ENCODE measurements at regions not wholly inside any gene's neighbourhood (a gene's known extent, or its start where the extent isn't known, plus 50 kb on each side); places are given as distances from the start of the nearest gene placed in this dataset.

GRCh38 chr4:10810411-10810810 lies 125.8 kb upstream of the CLNK start:
- Mint-ChIP-seq H3K27me3 (ENCODE audit: insufficient read depth, unreplicated experiment) (no peaks in the 10 kb centered on the region), H3K36me3 (ENCODE audit: insufficient read depth, unreplicated experiment) (no peaks in the 10 kb centered on the region), H3K4me1 (ENCODE audit: low read depth, unreplicated experiment) (no peaks in the 10 kb centered on the region), H3K27ac (ENCODE audit: unreplicated experiment) (no peak overlapping the region), H3K4me3 (ENCODE audit: unreplicated experiment) (no peak overlapping the region), H3K9me3 (ENCODE audit: unreplicated experiment) (peaks cover 24% of the 10 kb centered on the region)
- Histone ChIP-seq H3K27me3 (replicated peaks; ENCODE audit: control insufficient read depth, insufficient read depth, low read length) (no peaks in the 10 kb centered on the region), H3K36me3 (ENCODE audit: control insufficient read depth, insufficient read depth, low read length) (no peaks in the 10 kb centered on the region), H3K4me3 (ENCODE audit: low read depth, low read length) (no peak overlapping the region), H3K4me1 (no peaks in the 10 kb centered on the region), H3K9me3 (no peaks in the 10 kb centered on the region)
- BruUV-seq (replicated peaks): no TSS peak
- DNase-seq: no peak
- CTCF ChIA-PET: no interaction called here
- no peak for TF ChIP-seq CTCF (IDR thresholded peaks at IDR 0.05; ENCODE audit: insufficient read depth in 1 of 2, low read depth in 1 of 2, low read length in 1 of 2, severe bottlenecking in 1 of 2, unreplicated experiment in 1 of 2)
- intact Hi-C loops (cut with micrococcal nuclease; ENCODE audit: unreplicated experiment): no loop called here
- POLR2A ChIA-PET: no interaction called here

- H3K36me3 ChIP-seq (ENCODE audit: control insufficient read depth, insufficient read depth, low read length): no peaks in the 10 kb centered on the region
- H3K27me3 Mint-ChIP-seq (ENCODE audit: insufficient read depth, unreplicated experiment): no peaks in the 10 kb centered on the region
- POLR2A ChIA-PET: no interaction called here
- no peaks in the 10 kb centered on the region for H3K4me1 ChIP-seq
- H3K4me3 Mint-ChIP-seq (ENCODE audit: unreplicated experiment): no peak overlapping the region
- CTCF ChIA-PET: no interaction called here
- no peak for DNase-seq
- H3K4me3 ChIP-seq (ENCODE audit: low read depth, low read length): no peak overlapping the region
- no peaks in the 10 kb centered on the region for H3K9me3 ChIP-seq
- H3K4me1 Mint-ChIP-seq (ENCODE audit: low read depth, unreplicated experiment): no peaks in the 10 kb centered on the region
- H3K9me3 Mint-ChIP-seq (ENCODE audit: unreplicated experiment): peaks cover 29% of the 10 kb centered on the region
- BruUV-seq (replicated peaks): no TSS peak
- H3K27me3 ChIP-seq (replicated peaks; ENCODE audit: control insufficient read depth, insufficient read depth, low read length): no peaks in the 10 kb centered on the region
- no peak for TF ChIP-seq CTCF (IDR thresholded peaks at IDR 0.05; ENCODE audit: insufficient read depth in 1 of 2, low read depth in 1 of 2, low read length in 1 of 2, severe bottlenecking in 1 of 2, unreplicated experiment in 1 of 2)
- H3K36me3 Mint-ChIP-seq (ENCODE audit: insufficient read depth, unreplicated experiment): no peaks in the 10 kb centered on the region
- intact Hi-C loops (cut with micrococcal nuclease; ENCODE audit: unreplicated experiment): no loop called here
- H3K27ac Mint-ChIP-seq (ENCODE audit: unreplicated experiment): no peak overlapping the region
Observed at GRCh38 chr4:10809905-10810304, 125.3 kb upstream of the CLNK start.

- ChIA-PET POLR2A (no interaction called here), CTCF (no interaction called here)
- BruUV-seq (replicated peaks): no TSS peak
- Mint-ChIP-seq H3K9me3 (ENCODE audit: unreplicated experiment) (peaks cover 33% of the 10 kb centered on the region), H3K4me1 (ENCODE audit: low read depth, unreplicated experiment) (no peaks in the 10 kb centered on the region), H3K27me3 (ENCODE audit: insufficient read depth, unreplicated experiment) (no peaks in the 10 kb centered on the region), H3K4me3 (ENCODE audit: unreplicated experiment) (no peak overlapping the region), H3K27ac (ENCODE audit: unreplicated experiment) (no peak overlapping the region), H3K36me3 (ENCODE audit: insufficient read depth, unreplicated experiment) (no peaks in the 10 kb centered on the region)
- Histone ChIP-seq H3K4me1 (no peaks in the 10 kb centered on the region), H3K4me3 (ENCODE audit: low read depth, low read length) (no peak overlapping the region), H3K9me3 (no peaks in the 10 kb centered on the region), H3K36me3 (ENCODE audit: control insufficient read depth, insufficient read depth, low read length) (no peaks in the 10 kb centered on the region), H3K27me3 (replicated peaks; ENCODE audit: control insufficient read depth, insufficient read depth, low read length) (no peaks in the 10 kb centered on the region)
- no peak for TF ChIP-seq CTCF (IDR thresholded peaks at IDR 0.05; ENCODE audit: insufficient read depth in 1 of 2, low read depth in 1 of 2, low read length in 1 of 2, severe bottlenecking in 1 of 2, unreplicated experiment in 1 of 2)
- intact Hi-C loops (cut with micrococcal nuclease; ENCODE audit: unreplicated experiment): no loop called here
- DNase-seq: no peak
Observed at GRCh38 chr4:10808591-10808990, 124.0 kb upstream of the CLNK start.
